ENCODE measurements at regions not wholly inside any gene's neighbourhood (a gene's known extent, or its start where the extent isn't known, plus 50 kb on each side); places are given as distances from the start of the nearest gene placed in this dataset.
"Not testable (repeated sequence)": the region's sequence is repeated elsewhere in the genome, so short reads cannot be mapped to it uniquely, and the experiment has no call there.

DNA sequence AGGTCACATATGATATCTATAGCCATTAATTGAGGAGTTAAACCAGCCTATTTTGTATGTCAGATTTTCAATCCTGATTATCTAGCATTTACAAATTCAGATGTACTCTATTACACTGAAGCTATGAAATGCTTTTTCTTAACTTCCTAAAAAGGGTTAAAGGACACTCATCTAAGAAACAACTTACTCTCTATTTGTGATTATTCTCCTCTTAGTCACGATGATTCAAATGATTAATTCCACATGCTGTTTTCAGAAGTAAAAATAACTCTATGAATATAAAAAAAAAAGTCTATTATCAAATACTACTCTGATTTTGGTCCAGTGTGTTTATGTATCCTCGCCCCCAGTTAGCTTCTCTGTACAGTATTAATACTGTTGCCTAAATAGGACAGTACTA, 1199.9 kb downstream of the GATA3 start:
- no peak for DNase-seq

DNA sequence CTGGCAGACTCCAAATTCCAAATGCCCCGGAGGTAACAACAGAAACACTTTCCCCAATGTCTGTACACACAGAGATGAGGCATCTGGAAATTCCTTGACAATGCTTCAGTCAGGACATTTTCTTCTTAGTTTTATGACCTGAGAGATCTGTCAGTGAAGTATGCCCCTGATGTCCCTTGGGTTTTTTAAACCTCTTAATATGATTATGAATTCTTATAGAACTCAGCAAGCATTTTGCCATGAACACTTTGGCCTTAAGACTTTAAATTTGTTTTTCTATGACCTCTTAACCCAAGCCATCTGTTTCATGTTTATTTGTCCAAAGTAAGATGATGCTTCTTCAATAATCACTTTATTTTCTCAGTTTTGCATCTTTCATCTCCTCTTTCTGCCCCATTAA, 1206.2 kb downstream of the GATA3 start:
- no peak for DNase-seq

DNA sequence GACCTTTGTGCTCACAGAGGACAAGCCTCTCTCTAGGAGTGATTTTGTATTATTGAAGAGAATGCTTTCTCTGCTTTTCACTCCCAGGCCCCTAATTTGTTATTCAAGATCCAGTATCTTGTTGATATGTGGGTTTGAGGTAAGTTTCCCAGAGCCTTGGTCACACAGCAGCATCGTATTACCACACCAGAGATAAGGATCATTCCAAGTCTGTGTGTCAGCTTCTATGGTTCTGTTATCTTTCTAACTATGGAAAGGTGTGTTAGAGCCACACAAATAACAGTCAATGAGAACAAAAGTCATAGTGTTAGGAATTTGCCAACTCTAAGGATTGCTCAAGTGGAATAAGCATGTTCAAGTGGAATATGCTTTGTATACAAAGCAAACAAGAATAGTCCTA, 1208.3 kb downstream of the GATA3 start:
- DNase-seq, result no peak

DNA sequence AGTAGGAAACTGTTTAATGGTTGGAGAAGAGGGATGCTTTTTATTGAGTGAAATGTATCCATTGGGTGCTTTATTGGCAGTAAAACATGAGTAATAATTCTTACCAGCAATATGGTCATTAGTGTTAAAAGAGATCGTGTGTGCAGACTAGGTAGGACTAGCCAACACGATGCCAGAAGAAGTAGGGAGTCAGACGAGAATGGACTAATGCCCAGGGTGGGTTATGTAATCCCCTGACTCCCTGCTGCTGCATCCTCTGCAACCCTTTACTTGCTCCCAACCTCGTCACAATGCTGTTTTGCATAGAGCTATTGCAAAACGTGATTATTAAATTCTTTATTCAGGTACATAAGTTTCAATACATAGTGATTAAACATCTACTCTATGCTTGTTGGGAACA, 1213.7 kb downstream of the GATA3 start:
- no peak for DNase-seq

DNA sequence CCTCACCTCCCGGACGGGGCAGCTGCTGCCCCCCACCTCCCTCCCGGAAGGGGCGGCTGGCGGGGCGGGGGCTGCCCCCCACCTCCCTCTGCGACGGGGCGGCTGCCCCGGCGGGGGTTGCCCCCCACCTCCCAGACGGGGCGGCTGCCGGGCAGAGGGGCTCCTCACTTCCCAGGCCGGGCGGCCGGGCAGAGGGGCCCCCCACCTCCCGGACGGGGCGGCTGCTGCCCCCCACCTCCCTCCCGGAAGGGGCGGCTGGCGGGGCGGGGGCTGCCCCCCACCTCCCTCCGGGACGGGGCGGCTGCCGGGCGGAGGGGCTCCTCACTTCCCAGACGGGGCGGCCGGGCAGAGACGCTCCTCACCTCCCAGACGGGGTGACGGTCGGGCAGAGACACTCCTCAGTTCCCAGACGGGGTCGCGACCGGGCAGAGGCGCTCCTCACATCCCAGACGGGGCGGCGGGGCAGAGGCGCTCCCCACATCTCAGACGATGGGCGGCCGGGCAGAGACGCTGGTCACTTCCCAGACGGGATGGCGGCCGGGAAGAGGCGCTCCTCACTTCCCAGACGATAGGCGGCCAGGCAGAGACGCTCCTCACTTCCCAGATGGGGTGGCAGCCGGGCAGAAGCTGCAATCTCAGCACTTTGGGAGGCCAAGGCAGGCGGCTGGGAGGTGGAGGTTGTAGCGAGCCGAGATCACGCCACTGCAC, 1218.8 kb downstream of the GATA3 start:
- DNase-seq, result not testable (repeated sequence)

DNA sequence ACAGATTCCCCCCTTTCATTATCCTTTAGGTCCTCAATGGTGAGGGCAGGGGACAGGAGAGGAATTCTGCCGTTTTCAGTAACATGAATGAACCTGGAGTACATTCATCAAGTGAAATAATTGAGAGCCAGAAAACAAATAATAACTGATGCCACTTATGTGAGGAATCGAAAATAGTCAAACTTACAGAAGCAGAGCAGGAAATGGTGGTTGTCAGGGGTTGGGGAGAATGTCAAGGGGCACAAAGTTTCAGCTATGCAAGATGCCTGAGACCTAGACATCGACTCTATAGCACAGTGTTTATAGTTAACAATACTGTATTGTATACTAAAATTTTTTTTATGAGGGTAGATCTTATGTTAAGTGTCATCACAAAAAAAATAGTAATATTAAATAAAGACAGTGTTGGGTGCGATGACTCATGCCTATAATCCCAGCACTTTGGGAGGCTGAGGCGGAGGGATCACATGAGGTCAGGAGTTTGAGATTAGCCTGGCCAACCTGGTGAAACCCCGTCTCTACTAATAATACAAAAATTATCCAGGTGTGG, 1219.8 kb downstream of the GATA3 start:
- no peak for DNase-seq

DNA sequence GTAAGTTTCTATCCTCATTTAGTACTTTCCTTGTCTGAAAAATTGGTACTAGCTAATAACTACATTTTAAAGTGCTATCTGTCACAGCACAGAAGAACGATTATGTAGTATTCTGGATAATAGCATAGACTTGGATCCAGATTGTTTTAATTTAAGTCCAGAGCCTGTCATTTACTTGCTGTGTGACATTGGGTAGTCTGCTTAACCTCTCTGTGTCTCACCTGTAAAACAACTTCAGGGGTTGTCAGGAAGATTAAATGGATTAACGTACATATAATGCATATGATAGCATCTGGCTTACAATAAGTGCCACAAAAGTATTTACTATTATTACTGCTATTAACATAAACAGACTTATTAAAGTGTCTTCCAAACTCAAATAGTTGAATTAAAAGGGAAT, 1221.4 kb downstream of the GATA3 start:
- no peak for DNase-seq

DNA sequence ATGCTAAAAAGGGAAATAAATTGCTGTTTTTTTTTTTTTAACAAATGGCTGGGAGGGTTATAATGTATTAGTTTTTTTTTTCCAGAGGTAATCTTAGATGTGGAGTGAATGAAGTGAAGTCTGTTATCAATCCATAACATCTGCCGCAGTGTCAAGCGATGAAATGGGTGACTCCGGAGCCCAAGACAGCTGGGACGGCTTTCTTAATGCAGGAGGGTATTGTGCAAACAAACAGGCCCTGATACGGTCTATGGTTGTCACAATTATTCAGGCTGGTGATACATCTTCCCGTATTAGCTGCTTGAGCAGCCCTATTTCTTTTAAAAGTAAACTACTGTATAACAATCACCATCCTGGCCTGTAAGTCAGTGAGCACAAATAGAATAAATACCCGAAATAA, 1231.2 kb downstream of the GATA3 start:
- no peak for DNase-seq

DNA sequence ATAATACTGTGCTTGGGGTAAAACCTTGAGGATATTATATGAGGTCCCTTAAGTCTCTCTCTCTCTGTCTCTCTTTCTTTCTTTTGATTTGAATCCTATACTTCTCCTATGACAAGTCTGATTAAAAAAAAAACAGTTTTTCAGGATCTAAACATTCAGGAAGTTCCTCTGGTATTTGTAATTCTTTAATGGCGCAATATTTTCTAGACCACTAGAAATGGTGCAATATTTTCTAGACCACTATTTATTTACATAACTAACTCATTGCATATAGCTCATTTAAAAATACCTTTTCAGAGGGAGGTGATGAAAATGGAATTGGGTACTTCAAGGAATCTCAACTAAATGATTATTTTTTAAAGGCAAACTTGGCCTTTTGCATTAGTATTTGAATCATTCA, 1235.3 kb downstream of the GATA3 start:
- no peak for DNase-seq

DNA sequence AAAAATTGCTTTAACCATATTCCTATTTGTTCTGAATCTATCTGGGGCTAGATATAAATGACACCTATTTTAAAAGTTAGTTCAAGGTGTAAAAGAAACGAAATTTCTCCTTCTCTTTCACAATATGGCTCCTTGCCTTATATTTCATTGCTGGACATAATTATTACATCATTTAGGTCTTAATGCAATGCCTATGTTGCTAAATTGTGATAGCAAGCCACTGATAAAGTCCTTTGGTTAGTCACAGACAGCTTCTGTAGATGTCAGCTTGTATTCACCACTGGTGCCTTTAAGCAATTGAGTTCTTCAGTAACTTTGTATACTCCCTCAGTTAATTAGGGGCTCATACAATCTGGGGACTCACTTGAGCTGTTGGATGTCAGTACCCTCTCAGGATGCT, 1236.6 kb downstream of the GATA3 start:
- peak; percentile 69 for DNase-seq

DNA sequence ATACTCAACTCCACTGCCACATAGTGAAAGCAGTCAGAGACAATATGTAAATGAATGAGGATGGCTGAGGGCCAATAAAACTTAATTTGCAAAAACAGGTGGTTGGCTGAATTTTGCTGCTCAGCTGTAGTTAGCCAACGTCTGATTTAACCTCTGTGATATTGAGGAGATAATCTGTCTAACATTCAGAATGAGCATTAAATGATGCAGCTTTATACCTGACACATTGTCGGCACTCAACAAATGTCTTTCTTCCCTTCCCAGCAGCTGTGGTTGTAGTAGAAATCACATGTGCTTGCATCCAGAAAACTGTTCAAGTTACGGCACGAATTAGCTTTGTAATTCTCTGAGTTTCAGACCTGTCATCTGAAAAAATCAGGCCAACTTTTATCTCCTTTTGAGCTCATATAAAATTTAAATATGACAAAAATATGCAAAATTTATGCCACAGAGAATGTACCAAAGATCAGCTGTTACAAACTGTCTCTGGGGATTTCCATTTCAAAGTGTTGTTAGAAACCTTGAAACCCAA, 1239.7 kb downstream of the GATA3 start:
- peak; percentile 17 for DNase-seq

DNA sequence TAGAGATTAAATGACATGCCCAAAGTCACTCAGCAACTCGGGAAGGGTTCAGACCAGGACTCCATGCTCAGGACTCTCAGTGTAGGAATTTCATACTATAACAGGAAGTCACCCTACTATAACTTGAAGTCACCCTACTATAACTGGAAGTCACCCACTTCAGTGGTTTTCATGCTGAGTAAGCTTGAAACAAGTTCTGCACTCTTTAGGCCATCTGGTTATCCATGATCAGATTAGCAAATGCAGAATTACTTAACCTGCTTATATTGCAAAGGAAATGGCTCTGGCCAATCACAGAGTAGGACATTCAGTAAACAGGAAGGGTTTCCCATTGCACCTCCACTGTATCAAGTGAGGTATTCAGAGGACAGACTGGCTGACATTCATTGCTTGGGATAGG, 1240.4 kb downstream of the GATA3 start:
- peak; percentile 61 for DNase-seq

DNA sequence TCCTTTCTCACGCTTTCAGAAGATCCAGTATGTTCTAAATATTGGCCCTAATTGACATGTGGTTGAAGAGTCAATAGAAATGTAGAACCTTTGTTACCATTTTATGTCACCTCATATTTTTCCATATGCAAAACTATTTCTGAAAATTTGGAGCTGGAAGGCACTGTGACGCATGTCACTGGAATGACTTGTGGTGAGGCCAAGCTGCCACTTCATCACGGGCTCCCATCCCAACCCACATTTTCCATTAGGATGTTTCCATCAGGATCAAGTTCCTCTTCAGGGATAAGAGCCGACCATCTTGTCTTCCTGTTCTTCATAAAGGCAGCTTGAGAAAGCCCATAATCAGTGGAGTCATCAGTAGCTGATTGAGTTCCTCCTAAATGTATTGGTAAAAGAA, 1241.7 kb downstream of the GATA3 start:
- no peak for DNase-seq

DNA sequence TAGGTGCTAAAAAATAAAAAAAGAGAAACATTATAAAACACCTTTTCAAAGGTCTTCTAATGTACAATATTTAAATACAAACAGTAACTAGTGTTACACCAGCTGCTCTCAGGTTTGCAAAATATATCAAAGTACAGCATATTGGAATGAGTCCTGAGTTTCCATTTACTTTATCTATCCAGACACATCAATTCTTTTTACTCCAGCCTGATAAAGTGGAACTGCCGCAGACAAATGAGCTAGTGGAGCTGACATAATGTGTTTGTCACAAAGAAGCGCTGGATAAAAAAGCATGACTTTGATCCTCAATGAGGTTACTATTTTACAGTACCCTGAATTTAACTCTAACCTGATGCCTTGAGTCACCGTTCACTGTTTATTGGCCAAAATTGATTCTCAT, 1243.1 kb downstream of the GATA3 start:
- DNase-seq, result peak; percentile 21

DNA sequence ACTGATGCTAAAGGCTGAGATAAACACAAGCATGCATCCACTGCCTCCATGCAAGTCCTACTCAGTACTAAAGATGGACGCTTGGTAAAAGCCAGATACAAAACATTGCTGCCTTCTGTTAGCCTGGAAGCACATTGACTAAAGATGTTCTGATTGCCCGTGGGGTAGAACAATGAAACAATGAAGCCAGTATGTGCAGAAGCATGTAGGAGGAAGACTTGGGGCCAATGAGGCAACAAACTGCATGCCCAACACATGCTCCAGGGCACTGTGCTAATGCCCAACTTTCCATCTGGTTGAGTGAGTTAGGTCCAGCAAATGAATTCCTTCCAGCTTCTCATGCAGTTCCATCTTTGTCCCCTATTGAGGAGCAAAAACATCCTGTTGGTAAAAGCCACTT, 1245.5 kb downstream of the GATA3 start:
- DNase-seq, result no peak

DNA sequence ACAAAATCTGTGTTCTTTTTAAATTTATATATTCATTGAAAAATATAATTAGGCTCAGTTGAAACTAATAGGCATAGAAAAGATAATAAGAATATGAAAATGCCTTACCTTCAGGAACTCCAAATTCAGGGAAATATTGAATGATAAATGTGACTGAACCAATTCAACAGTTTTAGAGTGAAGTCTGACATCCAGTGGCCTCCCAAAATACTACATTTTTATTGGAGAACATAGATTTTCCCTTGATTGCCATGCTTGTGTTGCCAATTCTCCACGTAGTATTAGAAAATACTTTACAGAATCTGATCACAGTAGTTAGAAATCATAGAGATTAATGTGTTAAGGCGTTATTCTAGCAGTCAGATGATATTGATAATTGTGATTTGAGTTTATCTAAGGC, 1246.7 kb downstream of the GATA3 start:
- peak; percentile 57 for DNase-seq

DNA sequence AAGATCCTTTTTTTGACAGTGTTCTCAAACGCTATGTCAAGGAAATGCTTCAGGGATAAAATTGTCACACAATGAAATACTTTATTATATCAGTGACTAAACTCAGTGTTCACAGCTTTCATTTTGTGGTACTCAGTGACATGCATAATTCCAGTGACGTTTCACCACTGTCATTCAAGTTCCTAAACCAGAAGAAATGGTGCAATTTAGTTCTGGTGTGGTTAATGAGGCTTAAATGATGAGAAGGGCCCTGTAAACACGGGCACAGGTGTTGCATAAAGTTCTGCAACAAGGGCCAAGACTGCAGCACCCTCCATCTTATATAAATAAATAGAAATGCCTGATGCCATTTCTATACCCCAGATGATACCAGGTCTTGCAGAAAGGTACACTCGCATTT, 1247.1 kb downstream of the GATA3 start:
- DNase-seq, result no peak

DNA sequence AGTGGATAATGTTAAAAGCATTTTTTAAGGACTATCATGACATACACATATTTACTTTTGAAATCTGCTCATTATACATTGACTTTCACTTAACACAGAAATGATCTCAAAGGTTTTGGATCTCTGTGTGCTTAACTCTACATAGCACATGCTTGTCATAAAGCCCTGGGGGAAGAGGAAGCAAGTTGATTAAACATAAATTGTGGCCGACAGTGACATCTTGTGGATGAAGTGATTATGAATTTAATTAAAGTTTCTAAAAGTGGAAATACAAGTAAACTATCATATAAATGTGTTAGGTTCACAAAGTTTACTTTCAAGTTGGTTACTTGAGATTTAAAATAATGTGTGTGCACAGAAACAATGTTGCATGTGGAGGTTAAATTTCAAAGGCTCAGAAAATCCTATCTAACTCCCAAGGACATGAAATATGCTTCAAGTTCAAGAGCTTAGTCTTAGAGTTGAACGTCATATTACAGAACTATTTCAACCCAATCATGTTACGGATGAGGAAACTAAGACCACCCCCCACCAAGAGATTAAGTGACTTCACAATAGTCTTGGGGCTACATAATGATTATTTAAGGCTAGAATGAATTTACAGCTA, 1247.8 kb downstream of the GATA3 start:
- DNase-seq, result peak; percentile 85

DNA sequence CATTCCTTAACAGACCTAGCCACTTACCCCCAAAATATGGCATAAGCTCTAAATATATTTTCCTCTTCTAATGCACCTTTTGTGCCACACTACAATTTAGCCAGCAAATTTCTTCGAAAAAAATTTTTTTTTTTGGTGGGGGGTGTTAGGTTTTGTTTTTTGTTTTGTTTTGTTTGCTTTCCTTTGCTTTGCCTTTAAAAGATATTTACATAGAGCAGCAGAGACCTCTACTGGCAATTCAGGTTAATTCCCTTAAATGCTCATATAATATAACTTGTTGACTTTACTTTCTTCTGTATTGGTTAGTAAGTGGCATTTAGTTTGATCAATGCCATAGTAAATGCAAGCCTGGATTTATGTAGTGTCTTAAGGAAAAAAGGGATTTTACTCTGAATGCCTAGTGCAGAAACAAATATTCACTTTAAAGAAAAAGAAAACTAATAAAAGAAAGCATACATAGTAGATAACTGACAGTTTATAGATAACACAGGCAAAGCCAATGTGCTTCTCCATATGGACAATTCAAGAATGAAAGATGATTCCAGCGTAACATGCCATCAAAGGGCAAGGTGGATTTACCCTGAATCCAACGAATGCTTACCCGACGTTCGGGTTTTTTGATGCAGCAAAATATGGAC, 1250.6 kb downstream of the GATA3 start:
- DNase-seq, result peak; percentile 51

DNA sequence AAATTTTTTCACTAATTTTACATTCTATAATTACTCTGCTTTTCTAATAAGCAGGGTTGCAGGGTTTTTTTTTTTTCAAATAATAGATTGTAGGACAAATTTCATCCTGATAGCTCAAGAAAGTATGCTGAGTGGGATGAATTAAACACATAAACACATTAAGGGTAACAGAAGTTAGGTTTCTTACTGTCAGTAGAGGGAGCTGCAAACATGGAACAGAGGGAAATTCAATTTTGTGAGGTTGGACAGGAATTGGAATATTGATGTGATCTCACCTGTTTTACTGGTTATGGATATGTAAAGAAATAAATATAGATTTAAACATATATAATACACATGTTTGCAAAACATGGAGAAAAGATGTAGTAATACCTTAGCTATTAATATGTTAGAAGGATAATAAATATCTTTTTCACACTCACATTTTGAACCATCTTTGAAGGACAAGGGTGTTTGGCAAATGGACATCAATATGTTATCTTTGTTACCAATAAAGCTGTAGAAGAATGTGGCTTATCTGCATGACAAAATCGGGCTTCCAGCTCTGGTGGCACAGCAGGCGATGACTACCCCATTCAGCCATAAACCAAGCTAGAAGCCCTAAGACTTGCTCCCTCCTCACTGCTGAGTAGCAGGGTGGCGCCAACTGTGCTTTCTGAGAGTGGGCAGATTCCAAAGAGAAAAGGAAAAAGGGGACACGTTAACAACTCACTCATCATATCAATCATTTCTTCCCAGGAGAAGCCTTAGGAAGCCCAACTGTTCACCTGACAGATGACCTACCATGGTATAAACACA, 1257.4 kb downstream of the GATA3 start:
- DNase-seq, result no peak

DNA sequence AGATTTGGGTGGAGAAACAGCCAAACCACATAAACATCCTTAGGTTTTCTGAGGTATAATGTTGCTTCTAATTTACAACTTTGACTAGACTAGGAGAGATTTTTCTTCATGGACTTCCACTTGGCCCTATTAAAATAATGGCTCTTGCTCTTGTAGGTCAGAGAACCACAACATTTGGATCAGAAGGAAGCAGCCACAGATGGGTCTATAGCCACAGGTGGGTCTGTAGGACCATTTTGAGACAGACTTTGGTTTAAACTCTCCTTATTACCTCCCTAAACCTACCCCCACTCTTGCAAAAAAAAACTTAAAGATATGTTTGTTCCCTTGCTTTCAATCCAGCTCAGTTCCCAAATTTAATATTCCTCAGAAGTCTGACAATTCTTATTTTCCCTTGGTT, 1260.8 kb downstream of the GATA3 start:
- DNase-seq, result no peak

DNA sequence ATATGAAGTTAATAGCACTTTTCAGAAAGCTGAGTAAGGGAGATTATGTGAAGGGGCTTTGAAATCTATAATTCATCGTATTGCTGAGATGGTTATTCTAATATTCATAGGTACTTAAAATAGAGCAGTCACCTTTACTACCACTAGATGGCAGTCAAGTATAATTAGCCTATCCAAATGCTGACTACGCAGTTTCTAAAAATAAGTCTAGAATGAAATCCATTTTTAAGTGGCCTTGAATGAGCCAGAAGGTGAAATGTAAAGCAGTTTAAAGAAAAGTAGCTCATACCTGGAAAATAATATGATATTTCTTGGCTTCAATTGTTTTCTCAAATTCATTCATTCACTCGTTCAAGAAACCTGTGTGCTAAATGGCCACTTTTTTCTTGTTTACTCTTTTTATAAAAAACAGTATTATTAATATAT, 1277.1 kb downstream of the GATA3 start:
- peak; percentile 77 for DNase-seq

DNA sequence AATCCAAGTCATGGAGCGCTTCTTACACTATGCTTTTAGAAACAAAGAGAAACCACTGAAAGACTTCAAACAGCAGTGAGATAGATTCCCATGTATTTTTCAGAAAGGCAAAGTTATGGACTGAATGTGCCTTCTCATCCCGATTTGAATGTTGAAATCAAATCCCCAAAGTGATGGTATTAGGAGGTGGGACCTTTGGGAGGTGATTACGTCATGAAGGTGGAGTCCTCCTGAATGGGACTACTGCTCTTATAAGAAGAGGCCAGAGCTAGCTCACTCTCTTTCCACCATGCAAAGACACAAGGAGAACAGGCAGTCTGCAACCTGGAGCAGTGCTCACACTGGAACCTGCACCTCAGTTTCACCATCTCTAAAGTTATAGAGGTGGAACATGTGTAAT, 1279.8 kb downstream of the GATA3 start:
- no peak for DNase-seq
